ENCODE measurements at regions not wholly inside any gene's neighbourhood (a gene's known extent, or its start where the extent isn't known, plus 50 kb on each side); places are given as distances from the start of the nearest gene placed in this dataset.

DNA sequence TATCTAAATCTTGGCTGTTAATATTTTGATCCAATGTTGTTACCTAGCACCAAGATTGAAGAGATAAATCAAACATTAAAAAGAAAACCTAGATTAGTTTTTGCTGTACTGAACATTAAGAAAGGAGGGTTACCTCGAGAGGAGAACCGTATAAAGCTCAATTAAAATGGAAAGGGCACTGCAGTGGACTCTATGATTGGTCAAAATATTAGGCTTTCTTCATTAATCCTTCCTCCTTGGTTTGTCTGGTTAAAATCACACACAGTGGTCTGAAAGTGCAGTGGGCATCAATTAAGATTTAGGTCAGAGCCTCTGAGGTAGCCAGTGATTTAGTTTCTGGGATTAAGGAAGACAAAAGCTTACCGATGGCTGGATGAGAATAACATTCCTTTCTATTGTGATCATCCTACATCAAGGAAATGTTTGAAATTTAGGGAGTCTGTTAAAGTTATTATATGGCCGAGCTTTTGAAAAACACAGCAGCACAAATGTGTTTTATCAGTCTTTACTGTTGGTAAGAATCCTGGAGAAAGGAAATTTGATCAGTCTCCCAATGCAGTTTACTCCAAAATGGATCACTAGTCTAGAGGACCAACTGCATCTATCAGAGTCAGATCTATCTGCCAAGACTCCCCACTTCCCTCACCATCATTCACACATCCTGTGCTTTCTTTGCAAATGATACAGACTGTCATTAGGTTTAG is 134.6 kb upstream of the NEDD9 start (continued):
- TF ChIP-seq, protein P1, sequence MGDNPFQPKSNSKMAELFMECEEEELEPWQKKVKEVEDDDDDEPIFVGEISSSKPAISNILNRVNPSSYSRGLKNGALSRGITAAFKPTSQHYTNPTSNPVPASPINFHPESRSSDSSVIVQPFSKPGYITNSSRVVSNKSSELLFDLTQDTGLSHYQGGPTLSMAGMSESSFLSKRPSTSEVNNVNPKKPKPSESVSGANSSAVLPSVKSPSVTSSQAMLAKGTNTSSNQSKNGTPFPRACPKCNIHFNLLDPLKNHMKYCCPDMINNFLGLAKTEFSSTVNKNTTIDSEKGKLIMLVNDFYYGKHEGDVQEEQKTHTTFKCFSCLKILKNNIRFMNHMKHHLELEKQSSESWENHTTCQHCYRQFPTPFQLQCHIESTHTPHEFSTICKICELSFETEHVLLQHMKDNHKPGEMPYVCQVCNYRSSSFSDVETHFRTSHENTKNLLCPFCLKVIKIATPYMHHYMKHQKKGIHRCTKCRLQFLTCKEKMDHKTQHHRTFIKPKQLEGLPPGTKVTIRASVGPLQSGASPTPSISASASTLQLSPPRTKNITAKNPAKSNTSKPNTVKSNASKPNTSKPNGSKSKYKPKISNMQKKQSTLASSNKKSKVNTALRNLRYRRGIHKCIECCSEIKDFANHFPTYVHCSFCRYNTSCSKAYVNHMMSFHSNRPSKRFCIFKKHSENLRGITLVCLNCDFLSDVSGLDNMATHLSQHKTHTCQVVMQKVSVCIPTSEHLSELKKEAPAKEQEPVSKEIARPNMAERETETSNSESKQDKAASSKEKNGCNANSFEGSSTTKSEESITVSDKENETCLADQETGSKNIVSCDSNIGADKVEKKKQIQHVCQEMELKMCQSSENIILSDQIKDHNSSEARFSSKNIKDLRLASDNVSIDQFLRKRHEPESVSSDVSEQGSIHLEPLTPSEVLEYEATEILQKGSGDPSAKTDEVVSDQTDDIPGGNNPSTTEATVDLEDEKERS (CRISPR knock-in tag; IDR thresholded peaks at IDR 0.05), result no peak
- TF ChIP-seq EP300 (IDR thresholded peaks at IDR 0.05; ENCODE audit: low read depth in 2 of 2, low read length in 2 of 2), result no peak
- no peak for TF ChIP-seq EP300 (CRISPR knock-in tag; IDR thresholded peaks at IDR 0.05; ENCODE audit: borderline replicate concordance)
- TF ChIP-seq ZNF589 (CRISPR knock-in tag; conservative IDR thresholded peaks at IDR 0.05), result no peak
- TF ChIP-seq MATR3 (CRISPR knock-in tag; IDR thresholded peaks at IDR 0.05), result no peak
- no peak; the same call in 1 of the 2 replicates for TF ChIP-seq NAIF1 (CRISPR knock-in tag; IDR thresholded peaks at IDR 0.05; ENCODE audit: borderline replicate concordance)
- TF ChIP-seq, protein P2, sequence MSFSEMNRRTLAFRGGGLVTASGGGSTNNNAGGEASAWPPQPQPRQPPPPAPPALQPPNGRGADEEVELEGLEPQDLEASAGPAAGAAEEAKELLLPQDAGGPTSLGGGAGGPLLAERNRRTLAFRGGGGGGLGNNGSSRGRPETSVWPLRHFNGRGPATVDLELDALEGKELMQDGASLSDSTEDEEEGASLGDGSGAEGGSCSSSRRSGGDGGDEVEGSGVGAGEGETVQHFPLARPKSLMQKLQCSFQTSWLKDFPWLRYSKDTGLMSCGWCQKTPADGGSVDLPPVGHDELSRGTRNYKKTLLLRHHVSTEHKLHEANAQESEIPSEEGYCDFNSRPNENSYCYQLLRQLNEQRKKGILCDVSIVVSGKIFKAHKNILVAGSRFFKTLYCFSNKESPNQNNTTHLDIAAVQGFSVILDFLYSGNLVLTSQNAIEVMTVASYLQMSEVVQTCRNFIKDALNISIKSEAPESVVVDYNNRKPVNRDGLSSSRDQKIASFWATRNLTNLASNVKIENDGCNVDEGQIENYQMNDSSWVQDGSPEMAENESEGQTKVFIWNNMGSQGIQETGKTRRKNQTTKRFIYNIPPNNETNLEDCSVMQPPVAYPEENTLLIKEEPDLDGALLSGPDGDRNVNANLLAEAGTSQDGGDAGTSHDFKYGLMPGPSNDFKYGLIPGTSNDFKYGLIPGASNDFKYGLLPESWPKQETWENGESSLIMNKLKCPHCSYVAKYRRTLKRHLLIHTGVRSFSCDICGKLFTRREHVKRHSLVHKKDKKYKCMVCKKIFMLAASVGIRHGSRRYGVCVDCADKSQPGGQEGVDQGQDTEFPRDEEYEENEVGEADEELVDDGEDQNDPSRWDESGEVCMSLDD (CRISPR knock-in tag; IDR thresholded peaks at IDR 0.05; ENCODE audit: borderline replicate concordance), result no peak
- TF ChIP-seq ZNF275 (CRISPR knock-in tag; IDR thresholded peaks at IDR 0.05; ENCODE audit: borderline replicate concordance), result 0 out of 2 replicates have a peak, but pooled peaks have one; percentile 5
- TF ChIP-seq AHR (CRISPR knock-in tag; IDR thresholded peaks at IDR 0.05), result no peak; the same call in 1 of the 2 replicates
- TF ChIP-seq ZSCAN20 (CRISPR knock-in tag; IDR thresholded peaks at IDR 0.05; ENCODE audit: borderline replicate concordance), result 0 out of 2 replicates have a peak, but pooled peaks have one; percentile 52
- TF ChIP-seq MLXIP (CRISPR knock-in tag; IDR thresholded peaks at IDR 0.05; ENCODE audit: borderline replicate concordance), result 0 out of 2 replicates have a peak, but pooled peaks have one; percentile 33
- TF ChIP-seq PITX1 (CRISPR knock-in tag; IDR thresholded peaks at IDR 0.05), result no peak
- TF ChIP-seq, protein P3, sequence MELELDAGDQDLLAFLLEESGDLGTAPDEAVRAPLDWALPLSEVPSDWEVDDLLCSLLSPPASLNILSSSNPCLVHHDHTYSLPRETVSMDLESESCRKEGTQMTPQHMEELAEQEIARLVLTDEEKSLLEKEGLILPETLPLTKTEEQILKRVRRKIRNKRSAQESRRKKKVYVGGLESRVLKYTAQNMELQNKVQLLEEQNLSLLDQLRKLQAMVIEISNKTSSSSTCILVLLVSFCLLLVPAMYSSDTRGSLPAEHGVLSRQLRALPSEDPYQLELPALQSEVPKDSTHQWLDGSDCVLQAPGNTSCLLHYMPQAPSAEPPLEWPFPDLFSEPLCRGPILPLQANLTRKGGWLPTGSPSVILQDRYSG (CRISPR knock-in tag; IDR thresholded peaks at IDR 0.05), result no peak
- TF ChIP-seq GABPB1 (CRISPR knock-in tag; IDR thresholded peaks at IDR 0.05), result no peak
- peak; percentile 59; the same call in 1 of the 2 replicates for TF ChIP-seq ZNF354B (CRISPR knock-in tag; IDR thresholded peaks at IDR 0.05)
- no peak for TF ChIP-seq HHEX (CRISPR knock-in tag; IDR thresholded peaks at IDR 0.05)
- TF ChIP-seq SATB2 (CRISPR knock-in tag; IDR thresholded peaks at IDR 0.05), result no peak
- TF ChIP-seq ZNF674 (CRISPR knock-in tag; IDR thresholded peaks at IDR 0.05; ENCODE audit: low read depth), result peak; percentile 27; the same call in 1 of the 2 replicates

All from HepG2 (cell line).